ENCODE measurements at regions not wholly inside any gene's neighbourhood (a gene's known extent, or its start where the extent isn't known, plus 50 kb on each side); places are given as distances from the start of the nearest gene placed in this dataset.
"Not testable (repeated sequence)": the region's sequence is repeated elsewhere in the genome, so short reads cannot be mapped to it uniquely, and the experiment has no call there.

GRCh38 chr7:115634633-115635032 is 395.9 kb downstream of the TFEC start:
- Histone ChIP-seq H3K27me3 (ENCODE audit: insufficient read depth, low read length) (no peaks in the 10 kb centered on the region), H3K36me3 (ENCODE audit: insufficient read depth, low read depth, low read length) (no peaks in the 10 kb centered on the region), H3K9me3 (ENCODE audit: insufficient read depth, low read depth, low read length) (no peaks in the 10 kb centered on the region), H3K9ac (ENCODE audit: low read depth, low read length) (no peak overlapping the region), H3K4me3 (ENCODE audit: low read length) (no peak overlapping the region), H3K27ac (ENCODE audit: low read length) (no peak overlapping the region), H3K4me1 (ENCODE audit: insufficient read depth, low read length) (no peaks in the 10 kb centered on the region)

DNA sequence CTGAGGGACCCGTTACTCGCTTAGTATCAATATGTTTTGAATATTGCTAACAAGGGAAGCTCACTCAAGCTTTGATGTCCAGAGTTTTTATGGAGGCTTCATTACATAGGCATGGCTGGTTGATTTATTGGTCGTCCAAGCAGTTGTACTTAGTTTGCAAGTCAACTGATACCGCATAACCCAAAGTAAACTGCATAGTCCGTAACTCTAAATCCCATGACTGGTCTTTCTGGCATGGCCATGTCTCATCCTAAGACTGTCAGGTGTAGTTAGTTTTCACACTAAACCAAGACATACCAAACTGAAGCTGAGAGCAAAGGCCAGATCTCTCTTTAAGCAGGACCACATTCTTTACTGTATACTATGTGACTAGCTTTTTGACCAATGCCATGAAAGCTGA is 397.9 kb downstream of the TFEC start:
- Histone ChIP-seq H3K4me3 (ENCODE audit: low read length) (no peak overlapping the region), H3K9ac (ENCODE audit: low read depth, low read length) (no peak overlapping the region), H3K36me3 (ENCODE audit: insufficient read depth, low read depth, low read length) (no peaks in the 10 kb centered on the region), H3K9me3 (ENCODE audit: insufficient read depth, low read depth, low read length) (no peaks in the 10 kb centered on the region), H3K27me3 (ENCODE audit: insufficient read depth, low read length) (no peaks in the 10 kb centered on the region), H3K27ac (ENCODE audit: low read length) (no peak overlapping the region), H3K4me1 (ENCODE audit: insufficient read depth, low read length) (no peaks in the 10 kb centered on the region)

- Histone ChIP-seq H3K9ac (ENCODE audit: low read depth, low read length) (no peak overlapping the region), H3K4me1 (ENCODE audit: insufficient read depth, low read length) (no peaks in the 10 kb centered on the region), H3K36me3 (ENCODE audit: insufficient read depth, low read depth, low read length) (no peaks in the 10 kb centered on the region), H3K9me3 (ENCODE audit: insufficient read depth, low read depth, low read length) (no peaks in the 10 kb centered on the region), H3K4me3 (ENCODE audit: low read length) (no peak overlapping the region), H3K27ac (ENCODE audit: low read length) (no peak overlapping the region), H3K27me3 (ENCODE audit: insufficient read depth, low read length) (no peaks in the 10 kb centered on the region)
These were observed 398.8 kb downstream of the TFEC start for GRCh38 chr7:115631782-115632181.

DNA sequence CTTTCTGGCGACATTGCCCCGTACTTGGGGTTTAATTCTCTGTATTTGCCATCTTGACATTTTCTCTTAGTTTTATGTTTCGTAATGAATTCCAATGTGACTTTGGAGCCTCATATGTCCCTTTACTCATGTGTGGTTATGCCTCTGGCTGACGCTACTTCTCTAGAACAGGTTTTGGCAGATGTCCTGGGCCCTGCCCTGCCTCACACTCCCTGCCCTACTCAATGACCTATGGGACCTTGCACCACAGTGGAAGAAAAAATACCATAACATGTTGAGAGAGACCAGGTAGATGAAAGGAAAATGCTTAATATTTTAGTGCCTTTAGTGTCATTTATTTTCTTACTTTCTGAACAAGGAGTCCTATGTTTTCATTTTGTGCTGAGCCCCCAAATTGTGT is 400.5 kb downstream of the TFEC start:
- Histone ChIP-seq H3K27ac (ENCODE audit: low read length) (no peak overlapping the region), H3K9ac (ENCODE audit: low read depth, low read length) (no peak overlapping the region), H3K9me3 (ENCODE audit: insufficient read depth, low read depth, low read length) (no peaks in the 10 kb centered on the region), H3K4me3 (ENCODE audit: low read length) (no peak overlapping the region), H3K27me3 (ENCODE audit: insufficient read depth, low read length) (no peaks in the 10 kb centered on the region), H3K36me3 (ENCODE audit: insufficient read depth, low read depth, low read length) (no peaks in the 10 kb centered on the region), H3K4me1 (ENCODE audit: insufficient read depth, low read length) (no peaks in the 10 kb centered on the region)

DNA sequence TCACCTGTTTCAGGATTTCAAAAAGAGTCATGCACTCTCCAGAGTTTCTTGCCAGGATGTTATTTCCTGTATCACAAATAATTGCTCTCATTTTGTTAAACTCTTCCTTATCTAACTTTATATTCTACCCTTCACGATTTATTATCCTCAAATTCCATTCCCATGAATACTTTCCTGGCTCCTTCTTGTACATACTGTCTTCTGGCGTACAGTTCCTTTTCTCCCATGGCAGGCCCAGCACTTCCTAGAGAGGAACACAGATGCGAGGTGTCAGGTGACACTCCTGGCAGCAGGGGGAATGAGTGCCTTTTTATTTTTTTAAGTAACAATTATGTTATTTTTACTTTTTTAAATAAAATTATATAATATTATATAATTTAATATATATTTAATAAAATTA is 411.9 kb downstream of the TFEC start:
- Histone ChIP-seq H3K9me3 (ENCODE audit: insufficient read depth, low read depth, low read length) (no peaks in the 10 kb centered on the region), H3K4me1 (ENCODE audit: insufficient read depth, low read length) (peaks cover 8% of the 10 kb centered on the region; the same call in 1 of the 2 replicates), H3K4me3 (ENCODE audit: low read length) (no peak overlapping the region), H3K27me3 (ENCODE audit: insufficient read depth, low read length) (no peaks in the 10 kb centered on the region), H3K27ac (ENCODE audit: low read length) (no peak overlapping the region), H3K9ac (ENCODE audit: low read depth, low read length) (no peak overlapping the region), H3K36me3 (ENCODE audit: insufficient read depth, low read depth, low read length) (no peaks in the 10 kb centered on the region)

DNA sequence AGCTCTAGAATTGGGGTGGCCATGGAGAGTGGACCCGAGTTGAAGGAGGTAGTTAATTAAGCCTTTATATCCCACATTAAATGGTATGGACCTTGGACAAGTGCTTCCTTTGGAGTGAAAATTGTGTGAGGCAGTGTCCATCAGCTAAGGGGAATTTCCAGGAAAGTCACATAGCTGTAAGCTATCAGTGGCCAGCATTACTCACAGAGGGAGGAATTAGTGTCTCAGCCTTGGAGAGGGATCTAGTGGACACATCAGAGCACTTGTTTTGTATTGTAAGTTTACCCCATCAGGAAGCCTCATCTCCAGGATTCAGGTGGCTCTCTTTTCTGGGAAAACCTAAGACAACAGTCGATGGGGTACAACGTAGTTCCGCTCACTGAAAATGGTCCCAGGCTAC is 416.7 kb downstream of the TFEC start:
- H3K36me3 ChIP-seq (ENCODE audit: insufficient read depth, low read depth, low read length), result no peaks in the 10 kb centered on the region
- no peak overlapping the region for H3K9ac ChIP-seq (ENCODE audit: low read depth, low read length)
- no peaks in the 10 kb centered on the region for H3K27me3 ChIP-seq (ENCODE audit: insufficient read depth, low read length)
- H3K4me3 ChIP-seq (ENCODE audit: low read length), result no peak overlapping the region
- H3K4me1 ChIP-seq (ENCODE audit: insufficient read depth, low read length), result no peaks in the 10 kb centered on the region
- no peak overlapping the region for H3K27ac ChIP-seq (ENCODE audit: low read length)
- H3K9me3 ChIP-seq (ENCODE audit: insufficient read depth, low read depth, low read length), result no peaks in the 10 kb centered on the region

DNA sequence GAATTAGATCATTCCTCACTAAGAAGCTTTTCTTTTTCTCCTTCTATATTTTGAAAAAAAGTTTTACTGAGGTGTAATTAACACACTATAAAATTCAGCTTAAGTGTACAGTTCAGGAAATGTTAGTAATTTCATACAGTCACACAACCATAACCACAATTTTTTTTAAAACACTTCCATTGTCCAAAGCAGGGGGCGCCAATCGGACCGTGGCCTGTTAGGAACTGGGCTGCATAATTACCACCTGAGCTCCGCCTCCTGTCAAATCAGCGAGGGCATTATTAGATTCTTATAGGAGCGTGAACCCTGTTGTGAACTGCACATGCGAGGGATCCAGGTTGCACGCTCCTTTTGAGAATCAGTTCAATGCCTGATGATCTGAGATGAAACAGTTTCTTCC is 427.1 kb downstream of the TFEC start:
- Histone ChIP-seq H3K36me3 (ENCODE audit: insufficient read depth, low read depth, low read length) (no peaks in the 10 kb centered on the region), H3K9ac (ENCODE audit: low read depth, low read length) (no peak overlapping the region), H3K4me1 (ENCODE audit: insufficient read depth, low read length) (no peaks in the 10 kb centered on the region), H3K9me3 (ENCODE audit: insufficient read depth, low read depth, low read length) (no peaks in the 10 kb centered on the region), H3K27ac (ENCODE audit: low read length) (no peak overlapping the region), H3K4me3 (ENCODE audit: low read length) (no peak overlapping the region), H3K27me3 (ENCODE audit: insufficient read depth, low read length) (no peaks in the 10 kb centered on the region)

DNA sequence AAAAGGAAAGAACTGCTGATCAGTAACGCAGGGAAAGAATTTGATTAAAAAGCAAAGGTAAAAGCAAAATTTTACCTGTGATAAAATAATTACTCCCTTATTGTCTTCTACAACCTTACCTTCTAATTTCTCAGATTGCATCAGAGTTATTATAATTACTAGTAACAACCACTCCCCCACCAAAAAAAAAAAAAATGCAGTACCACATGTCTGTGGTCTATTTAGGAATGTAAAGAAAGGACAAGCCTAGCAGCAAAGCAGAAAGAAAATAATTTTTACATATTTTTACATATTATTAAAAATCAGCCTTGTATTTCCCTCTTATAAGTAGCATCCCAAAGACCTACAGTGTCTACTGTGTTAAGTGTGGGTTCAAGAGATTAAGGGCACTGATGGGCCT is 430.4 kb downstream of the TFEC start:
- H3K9me3 ChIP-seq (ENCODE audit: insufficient read depth, low read depth, low read length), result peaks cover 4% of the 10 kb centered on the region; the same call in 1 of the 2 replicates
- no peak overlapping the region for H3K4me3 ChIP-seq (ENCODE audit: low read length)

GRCh38 chr7:115599184-115599583 is 431.4 kb downstream of the TFEC start:
- not testable (repeated sequence) for H3K27ac ChIP-seq (ENCODE audit: low read length); H3K4me1 ChIP-seq (ENCODE audit: insufficient read depth, low read length); H3K9me3 ChIP-seq (ENCODE audit: insufficient read depth, low read depth, low read length); H3K9ac ChIP-seq (ENCODE audit: low read depth, low read length); H3K27me3 ChIP-seq (ENCODE audit: insufficient read depth, low read length); H3K4me3 ChIP-seq (ENCODE audit: low read length); H3K36me3 ChIP-seq (ENCODE audit: insufficient read depth, low read depth, low read length)

More for the DNA sequence above, 430.4 kb downstream of the TFEC start:
- no peak overlapping the region for H3K9ac ChIP-seq (ENCODE audit: low read depth, low read length)
- H3K36me3 ChIP-seq (ENCODE audit: insufficient read depth, low read depth, low read length), result no peaks in the 10 kb centered on the region
- no peaks in the 10 kb centered on the region for H3K4me1 ChIP-seq (ENCODE audit: insufficient read depth, low read length)
- no peaks in the 10 kb centered on the region for H3K27me3 ChIP-seq (ENCODE audit: insufficient read depth, low read length)
- H3K27ac ChIP-seq (ENCODE audit: low read length), result no peak overlapping the region

DNA sequence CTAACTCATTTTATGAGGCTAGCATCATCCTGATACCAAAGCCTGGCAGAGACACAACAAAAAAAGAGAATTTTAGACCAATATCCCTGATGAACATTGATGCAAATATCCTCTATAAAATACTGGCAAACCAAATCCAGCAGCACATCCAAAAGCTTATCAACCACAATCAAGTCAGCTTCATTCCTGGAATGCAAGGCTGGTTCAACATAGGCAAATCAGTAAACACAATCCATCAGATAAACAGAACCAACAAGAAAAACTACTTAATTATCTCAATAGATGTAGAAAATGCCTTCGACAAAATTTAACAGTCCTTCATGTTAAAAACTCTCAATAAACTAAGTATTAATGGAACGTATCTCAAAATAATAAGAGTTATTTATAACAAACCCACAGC is 433.3 kb downstream of the TFEC start:
- not testable (repeated sequence) for H3K27ac ChIP-seq (ENCODE audit: low read length); H3K36me3 ChIP-seq (ENCODE audit: insufficient read depth, low read depth, low read length); H3K27me3 ChIP-seq (ENCODE audit: insufficient read depth, low read length); H3K9me3 ChIP-seq (ENCODE audit: insufficient read depth, low read depth, low read length); H3K9ac ChIP-seq (ENCODE audit: low read depth, low read length); H3K4me3 ChIP-seq (ENCODE audit: low read length); H3K4me1 ChIP-seq (ENCODE audit: insufficient read depth, low read length)

DNA sequence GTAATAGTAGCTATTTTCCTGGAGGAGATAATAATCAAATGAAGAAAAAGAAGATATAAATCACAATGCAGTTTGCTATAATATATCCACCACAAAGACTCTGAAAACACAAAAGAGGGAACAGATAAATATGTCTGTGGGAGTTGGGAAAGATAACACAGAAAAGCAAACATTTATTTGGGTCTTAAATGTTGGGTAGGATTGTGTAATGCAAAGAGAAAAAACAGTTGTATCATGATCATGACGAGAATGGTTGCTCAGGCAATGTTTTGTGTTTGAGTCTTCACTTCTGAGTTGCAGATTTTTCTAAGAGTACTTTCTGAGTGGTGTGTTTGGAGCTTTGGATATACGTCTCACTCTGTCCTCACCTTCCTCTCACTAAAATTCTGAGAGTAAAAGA is 437.5 kb downstream of the TFEC start:
- Histone ChIP-seq H3K27ac (ENCODE audit: low read length) (no peak overlapping the region), H3K4me1 (ENCODE audit: insufficient read depth, low read length) (no peaks in the 10 kb centered on the region), H3K36me3 (ENCODE audit: insufficient read depth, low read depth, low read length) (no peaks in the 10 kb centered on the region), H3K27me3 (ENCODE audit: insufficient read depth, low read length) (no peaks in the 10 kb centered on the region), H3K4me3 (ENCODE audit: low read length) (no peak overlapping the region), H3K9me3 (ENCODE audit: insufficient read depth, low read depth, low read length) (peaks cover 4% of the 10 kb centered on the region; the same call in 1 of the 2 replicates), H3K9ac (ENCODE audit: low read depth, low read length) (no peak overlapping the region)

- Histone ChIP-seq H3K27me3 (ENCODE audit: insufficient read depth, low read length) (no peaks in the 10 kb centered on the region), H3K9me3 (ENCODE audit: insufficient read depth, low read depth, low read length) (no peaks in the 10 kb centered on the region), H3K4me3 (ENCODE audit: low read length) (no peak overlapping the region), H3K27ac (ENCODE audit: low read length) (no peak overlapping the region), H3K4me1 (ENCODE audit: insufficient read depth, low read length) (no peaks in the 10 kb centered on the region), H3K9ac (ENCODE audit: low read depth, low read length) (no peak overlapping the region), H3K36me3 (ENCODE audit: insufficient read depth, low read depth, low read length) (no peaks in the 10 kb centered on the region)
These were observed 445.4 kb downstream of the TFEC start for GRCh38 chr7:115585015-115585718.
